ENCODE measurements at regions not wholly inside any gene's neighbourhood (a gene's known extent, or its start where the extent isn't known, plus 50 kb on each side); places are given as distances from the start of the nearest gene placed in this dataset.

GRCh38 chr4:138866314-138866713 is 149.3 kb upstream of the NOCT start:
- no peaks in the 10 kb centered on the region for H3K27me3 ChIP-seq (ENCODE audit: low read length)

GRCh38 chr4:138865765-138866164 is 149.8 kb upstream of the NOCT start:
- TF ChIP-seq EZH2phosphoT487 (IDR thresholded peaks at IDR 0.05; ENCODE audit: borderline replicate concordance, low read length), result no peak
- no peak for TF ChIP-seq EZH2 (IDR thresholded peaks at IDR 0.05; ENCODE audit: low read length, unreplicated experiment)
- POLR2A ChIA-PET (ENCODE audit: unreplicated experiment), result no interaction called here
- Histone ChIP-seq H3K9me2 (replicated peaks; ENCODE audit: low read length) (no peaks in the 10 kb centered on the region), H4K20me1 (ENCODE audit: low read length) (no peaks in the 10 kb centered on the region), H3K4me1 (ENCODE audit: insufficient read depth, low read length) (no peaks in the 10 kb centered on the region), H3K9me3 (ENCODE audit: low read length) (no peaks in the 10 kb centered on the region), H3K4me2 (ENCODE audit: low read length) (no peak overlapping the region), H3K9ac (ENCODE audit: low read length) (no peak overlapping the region), H3K27ac (ENCODE audit: low read length) (no peak overlapping the region), H3K4me3 (ENCODE audit: low read length) (no peak overlapping the region), H3K36me3 (ENCODE audit: low read depth, low read length) (no peaks in the 10 kb centered on the region), H2AFZ (ENCODE audit: low read length) (no peak overlapping the region), H3F3A (ENCODE audit: low read length, unreplicated experiment) (no peaks in the 10 kb centered on the region), H3K79me2 (ENCODE audit: low read length) (no peaks in the 10 kb centered on the region), H3K27me3 (ENCODE audit: low read length) (no peaks in the 10 kb centered on the region)
- DNase-seq (no peak), ATAC-seq (no peak)
- CTCF ChIA-PET, result no interaction called here
- BruUV-seq (replicated peaks), result no TSS peak
- intact Hi-C loops (cut with micrococcal nuclease), result no loop called here

More at GRCh38 chr4:138866314-138866713, 149.3 kb upstream of the NOCT start:
- no peak for TF ChIP-seq EZH2phosphoT487 (IDR thresholded peaks at IDR 0.05; ENCODE audit: borderline replicate concordance, low read length)
- no peak for TF ChIP-seq EZH2 (IDR thresholded peaks at IDR 0.05; ENCODE audit: low read length, unreplicated experiment)
- TF ChIP-seq CTCF (conservative IDR thresholded peaks at IDR 0.05; ENCODE audit: low read depth, low read length), result no peak
- Histone ChIP-seq H3K4me1 (ENCODE audit: insufficient read depth, low read length) (no peaks in the 10 kb centered on the region), H2AFZ (ENCODE audit: low read length) (no peak overlapping the region), H3K36me3 (ENCODE audit: low read depth, low read length) (no peaks in the 10 kb centered on the region), H3K4me3 (ENCODE audit: low read length) (no peak overlapping the region), H3K9ac (ENCODE audit: low read length) (no peak overlapping the region), H3K9me2 (replicated peaks; ENCODE audit: low read length) (no peaks in the 10 kb centered on the region), H3K79me2 (ENCODE audit: low read length) (no peaks in the 10 kb centered on the region), H3K4me2 (ENCODE audit: low read length) (no peak overlapping the region), H3K9me3 (ENCODE audit: low read length) (no peaks in the 10 kb centered on the region), H3K27ac (ENCODE audit: low read length) (no peak overlapping the region), H3F3A (ENCODE audit: low read length, unreplicated experiment) (no peaks in the 10 kb centered on the region), H4K20me1 (ENCODE audit: low read length) (no peaks in the 10 kb centered on the region)
- intact Hi-C loops (cut with micrococcal nuclease), result no loop called here
- CTCF ChIA-PET, result no interaction called here
- POLR2A ChIA-PET (ENCODE audit: unreplicated experiment), result no interaction called here
- DNase-seq (no peak), ATAC-seq (no peak)
- no TSS peak for BruUV-seq (replicated peaks)

GRCh38 chr4:138864961-138865720 is 150.4 kb upstream of the NOCT start:
- H3K4me3 ChIP-seq (ENCODE audit: low read length), result no peak overlapping the region
- intact Hi-C loops (cut with micrococcal nuclease), result no loop called here
- no peak overlapping the region for H2AFZ ChIP-seq (ENCODE audit: low read length)
- H3K79me2 ChIP-seq (ENCODE audit: low read length), result no peaks in the 10 kb centered on the region
- no peaks in the 10 kb centered on the region for H4K20me1 ChIP-seq (ENCODE audit: low read length)
- no peak for TF ChIP-seq CTCF (conservative IDR thresholded peaks at IDR 0.05; ENCODE audit: low read depth, low read length)
- TF ChIP-seq EZH2 (IDR thresholded peaks at IDR 0.05; ENCODE audit: low read length, unreplicated experiment), result no peak
- TF ChIP-seq EZH2phosphoT487 (IDR thresholded peaks at IDR 0.05; ENCODE audit: borderline replicate concordance, low read length), result no peak
- H3K27me3 ChIP-seq (ENCODE audit: low read length), result no peaks in the 10 kb centered on the region
- H3K27ac ChIP-seq (ENCODE audit: low read length), result no peak overlapping the region
- BruUV-seq (replicated peaks), result no TSS peak
- no peak overlapping the region for H3K4me2 ChIP-seq (ENCODE audit: low read length)
- H3F3A ChIP-seq (ENCODE audit: low read length, unreplicated experiment), result no peaks in the 10 kb centered on the region
- ChIA-PET POLR2A (ENCODE audit: unreplicated experiment) (no interaction called here), CTCF (no interaction called here)
- no peak for DNase-seq
- no peaks in the 10 kb centered on the region for H3K9me2 ChIP-seq (replicated peaks; ENCODE audit: low read length)
- no peaks in the 10 kb centered on the region for H3K36me3 ChIP-seq (ENCODE audit: low read depth, low read length)
- no peaks in the 10 kb centered on the region for H3K4me1 ChIP-seq (ENCODE audit: insufficient read depth, low read length)
- H3K9ac ChIP-seq (ENCODE audit: low read length), result no peak overlapping the region
- ATAC-seq, result no peak
- no peaks in the 10 kb centered on the region for H3K9me3 ChIP-seq (ENCODE audit: low read length)

All from PC-3 (cell line).